ENCODE measurements at regions not wholly inside any gene's neighbourhood (a gene's known extent, or its start where the extent isn't known, plus 50 kb on each side); places are given as distances from the start of the nearest gene placed in this dataset.

DNA sequence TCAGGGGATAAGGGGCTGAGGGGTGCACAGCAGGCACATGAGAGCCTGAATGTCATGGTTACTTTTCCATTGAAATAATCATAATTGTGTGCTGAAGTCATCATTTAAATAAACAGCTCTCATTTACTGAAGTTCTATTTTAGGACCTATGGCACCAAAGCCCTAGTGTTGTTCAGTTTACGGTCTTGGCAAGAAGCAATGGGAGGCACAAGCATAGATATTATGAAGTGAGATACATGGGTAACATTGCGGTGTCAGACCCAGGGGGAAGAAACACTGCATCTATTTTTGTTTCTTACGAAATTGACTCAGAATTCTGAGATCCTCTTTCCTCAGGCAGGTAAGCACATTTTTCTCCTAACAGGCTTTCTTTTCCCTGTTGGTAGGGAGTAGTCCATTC is 437.8 kb upstream of the PROX1 start:
- no peak overlapping the region for H4K91ac ChIP-seq (ENCODE audit: insufficient read depth, low read depth, low read length)

More for the DNA sequence above, 437.8 kb upstream of the PROX1 start:
- Histone ChIP-seq H2AFZ (replicated peaks; ENCODE audit: low read length, poor library complexity) (no peak overlapping the region), H3K4me2 (ENCODE audit: low read depth, low read length) (no peak overlapping the region), H3K18ac (ENCODE audit: low read depth, low read length) (no peak overlapping the region), H3K27ac (ENCODE audit: insufficient read depth, low read length) (no peak overlapping the region), H3K9me3 (ENCODE audit: control insufficient read depth, insufficient read depth, low read length) (peaks cover 4% of the 10 kb centered on the region; the same call in 1 of the 2 replicates), H3K23ac (ENCODE audit: low read depth, low read length) (no peak overlapping the region), H2AK5ac (ENCODE audit: low read depth, low read length) (no peak overlapping the region), H3K27me3 (ENCODE audit: control insufficient read depth, insufficient read depth, low read length) (no peaks in the 10 kb centered on the region), H2AK9ac (replicated peaks; ENCODE audit: low read depth, low read length, poor library complexity) (no peak overlapping the region), H4K20me1 (ENCODE audit: insufficient read depth, low read length) (no peaks in the 10 kb centered on the region), H4K8ac (ENCODE audit: low read depth in 2 of 2, low read length in 2 of 2) (no peak overlapping the region), H3K9ac (ENCODE audit: low read depth, low read length) (no peak overlapping the region), H3K56ac (ENCODE audit: extremely low read depth, insufficient read depth, low read length) (no peak overlapping the region), H2BK20ac (ENCODE audit: low read depth, low read length) (no peak overlapping the region), H3K4me3 (ENCODE audit: insufficient read depth, low read depth, low read length) (no peak overlapping the region), H3K79me1 (ENCODE audit: low read depth in 1 of 2, low read length in 2 of 2) (no peaks in the 10 kb centered on the region), H3K14ac (replicated peaks; ENCODE audit: low read depth, low read length) (no peak overlapping the region), H2BK120ac (ENCODE audit: low read depth, low read length) (no peak overlapping the region), H3K4me1 (ENCODE audit: control insufficient read depth, insufficient read depth, low read length) (no peaks in the 10 kb centered on the region), H3K9me1 (ENCODE audit: insufficient read depth, low read length) (no peaks in the 10 kb centered on the region), H3K36me3 (ENCODE audit: control insufficient read depth, insufficient read depth, low read length) (no peaks in the 10 kb centered on the region), H4K5ac (ENCODE audit: low read depth, low read length) (no peak overlapping the region), H3K4ac (ENCODE audit: low read depth, low read length) (no peak overlapping the region), H2BK15ac (ENCODE audit: low read depth, low read length) (no peak overlapping the region), H2BK5ac (ENCODE audit: low read depth, low read length, poor library complexity, severe bottlenecking) (no peak overlapping the region)
- dilution Hi-C loops (cut with HindIII; ENCODE audit: low sequenced_read_pairs, unreplicated experiment) (no loop called here), in situ Hi-C loops (cut with MboI; ENCODE audit: low sequenced_read_pairs) (no loop called here), intact Hi-C loops (cut with micrococcal nuclease) (no loop called here)
- BruUV-seq (replicated peaks), result no TSS peak
- DNase-seq, result no peak
- TF ChIP-seq, protein P1, sequence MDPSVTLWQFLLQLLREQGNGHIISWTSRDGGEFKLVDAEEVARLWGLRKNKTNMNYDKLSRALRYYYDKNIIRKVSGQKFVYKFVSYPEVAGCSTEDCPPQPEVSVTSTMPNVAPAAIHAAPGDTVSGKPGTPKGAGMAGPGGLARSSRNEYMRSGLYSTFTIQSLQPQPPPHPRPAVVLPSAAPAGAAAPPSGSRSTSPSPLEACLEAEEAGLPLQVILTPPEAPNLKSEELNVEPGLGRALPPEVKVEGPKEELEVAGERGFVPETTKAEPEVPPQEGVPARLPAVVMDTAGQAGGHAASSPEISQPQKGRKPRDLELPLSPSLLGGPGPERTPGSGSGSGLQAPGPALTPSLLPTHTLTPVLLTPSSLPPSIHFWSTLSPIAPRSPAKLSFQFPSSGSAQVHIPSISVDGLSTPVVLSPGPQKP (IDR thresholded peaks at IDR 0.05; ENCODE audit: borderline replicate concordance, low read depth, low read length), result no peak
- TF ChIP-seq MAFK (IDR thresholded peaks at IDR 0.05; ENCODE audit: low read depth, low read length), result no peak
- TF ChIP-seq CHD1 (IDR thresholded peaks at IDR 0.05; ENCODE audit: low read depth, low read length), result no peak
- TF ChIP-seq MXI1 (IDR thresholded peaks at IDR 0.05; ENCODE audit: borderline replicate concordance, low read depth, low read length), result no peak
- TF ChIP-seq RFX5 (IDR thresholded peaks at IDR 0.05; ENCODE audit: low read depth, low read length), result no peak
- no peak for TF ChIP-seq POLR2A (IDR thresholded peaks at IDR 0.05; ENCODE audit: low read depth, low read length)
- TF ChIP-seq FOS (IDR thresholded peaks at IDR 0.05; ENCODE audit: low read depth, low read length), result no peak
- TF ChIP-seq CEBPB (IDR thresholded peaks at IDR 0.05; ENCODE audit: low read depth, low read length), result no peak
- TF ChIP-seq, protein P2, sequence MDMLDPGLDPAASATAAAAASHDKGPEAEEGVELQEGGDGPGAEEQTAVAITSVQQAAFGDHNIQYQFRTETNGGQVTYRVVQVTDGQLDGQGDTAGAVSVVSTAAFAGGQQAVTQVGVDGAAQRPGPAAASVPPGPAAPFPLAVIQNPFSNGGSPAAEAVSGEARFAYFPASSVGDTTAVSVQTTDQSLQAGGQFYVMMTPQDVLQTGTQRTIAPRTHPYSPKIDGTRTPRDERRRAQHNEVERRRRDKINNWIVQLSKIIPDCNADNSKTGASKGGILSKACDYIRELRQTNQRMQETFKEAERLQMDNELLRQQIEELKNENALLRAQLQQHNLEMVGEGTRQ (IDR thresholded peaks at IDR 0.05; ENCODE audit: low read depth, low read length), result no peak
- no peak for TF ChIP-seq RAD21 (IDR thresholded peaks at IDR 0.05; ENCODE audit: low read length)
- no peak for TF ChIP-seq CTCF (conservative IDR thresholded peaks at IDR 0.05; ENCODE audit: low read depth, low read length)
- ChIA-PET CTCF (no interaction called here), POLR2A (ENCODE audit: unreplicated experiment) (no interaction called here)
- no CpG with 5 or more reads among the region's 3 CpGs for WGBS, 2 experiments (ENCODE audit: extremely low coverage in 2 of 2, insufficient read length in 1 of 2)
- no peak for ATAC-seq (ENCODE audit: low read depth)

All from IMR-90 (cell line).